ENCODE measurements at regions not wholly inside any gene's neighbourhood (a gene's known extent, or its start where the extent isn't known, plus 50 kb on each side); places are given as distances from the start of the nearest gene placed in this dataset.

DNA sequence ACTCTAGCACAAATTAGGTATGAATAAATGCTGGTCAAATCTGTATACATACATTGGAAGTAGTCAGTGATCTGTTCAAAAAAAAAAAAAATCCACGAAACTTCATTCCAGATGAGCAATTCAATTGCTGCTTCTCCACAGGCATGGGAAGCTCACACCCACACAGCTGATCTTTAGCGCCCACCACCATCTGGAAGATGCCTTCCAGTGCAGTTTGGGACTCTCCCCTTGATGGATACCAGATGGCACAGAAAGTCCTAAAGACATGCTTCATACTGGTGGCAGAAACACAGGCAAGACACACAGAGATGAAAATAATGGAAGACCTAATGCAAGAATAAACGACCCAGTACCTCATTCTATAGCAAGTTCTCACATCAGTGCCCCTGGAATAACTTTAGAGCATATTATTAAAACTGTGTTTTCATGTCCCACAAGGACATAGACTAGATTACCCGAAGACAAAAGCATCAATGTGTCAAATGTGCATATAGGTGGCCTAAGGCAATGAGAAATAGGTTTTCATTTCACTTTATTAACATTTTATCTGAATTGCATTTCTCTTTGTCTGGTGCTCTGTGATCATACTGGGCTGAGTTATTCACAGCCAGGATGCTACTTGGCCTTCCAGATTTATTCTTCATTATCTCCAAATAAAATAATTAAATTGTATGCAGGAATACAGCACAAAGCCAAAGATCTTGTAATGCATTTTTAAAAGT, 135.4 kb upstream of the TAS2R1 start:
- TF ChIP-seq, protein P1, sequence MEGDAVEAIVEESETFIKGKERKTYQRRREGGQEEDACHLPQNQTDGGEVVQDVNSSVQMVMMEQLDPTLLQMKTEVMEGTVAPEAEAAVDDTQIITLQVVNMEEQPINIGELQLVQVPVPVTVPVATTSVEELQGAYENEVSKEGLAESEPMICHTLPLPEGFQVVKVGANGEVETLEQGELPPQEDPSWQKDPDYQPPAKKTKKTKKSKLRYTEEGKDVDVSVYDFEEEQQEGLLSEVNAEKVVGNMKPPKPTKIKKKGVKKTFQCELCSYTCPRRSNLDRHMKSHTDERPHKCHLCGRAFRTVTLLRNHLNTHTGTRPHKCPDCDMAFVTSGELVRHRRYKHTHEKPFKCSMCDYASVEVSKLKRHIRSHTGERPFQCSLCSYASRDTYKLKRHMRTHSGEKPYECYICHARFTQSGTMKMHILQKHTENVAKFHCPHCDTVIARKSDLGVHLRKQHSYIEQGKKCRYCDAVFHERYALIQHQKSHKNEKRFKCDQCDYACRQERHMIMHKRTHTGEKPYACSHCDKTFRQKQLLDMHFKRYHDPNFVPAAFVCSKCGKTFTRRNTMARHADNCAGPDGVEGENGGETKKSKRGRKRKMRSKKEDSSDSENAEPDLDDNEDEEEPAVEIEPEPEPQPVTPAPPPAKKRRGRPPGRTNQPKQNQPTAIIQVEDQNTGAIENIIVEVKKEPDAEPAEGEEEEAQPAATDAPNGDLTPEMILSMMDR (IDR thresholded peaks at IDR 0.05; ENCODE audit: poor library complexity, severe bottlenecking) = no peak
- TF ChIP-seq POLR2AphosphoS5 (IDR thresholded peaks at IDR 0.05) (no peak), RAD21 (conservative IDR thresholded peaks at IDR 0.05) (no peak), EZH2 (IDR thresholded peaks at IDR 0.05; ENCODE audit: borderline replicate concordance, insufficient read depth, low read length, poor library complexity, severe bottlenecking) (no peak), TAF1 (IDR thresholded peaks at IDR 0.05; ENCODE audit: low read depth) (no peak), EP300 (conservative IDR thresholded peaks at IDR 0.05; ENCODE audit: poor library complexity, severe bottlenecking) (no peak), MXI1 (conservative IDR thresholded peaks at IDR 0.05; ENCODE audit: poor library complexity, severe bottlenecking) (no peak)
- TF ChIP-seq, protein P2, sequence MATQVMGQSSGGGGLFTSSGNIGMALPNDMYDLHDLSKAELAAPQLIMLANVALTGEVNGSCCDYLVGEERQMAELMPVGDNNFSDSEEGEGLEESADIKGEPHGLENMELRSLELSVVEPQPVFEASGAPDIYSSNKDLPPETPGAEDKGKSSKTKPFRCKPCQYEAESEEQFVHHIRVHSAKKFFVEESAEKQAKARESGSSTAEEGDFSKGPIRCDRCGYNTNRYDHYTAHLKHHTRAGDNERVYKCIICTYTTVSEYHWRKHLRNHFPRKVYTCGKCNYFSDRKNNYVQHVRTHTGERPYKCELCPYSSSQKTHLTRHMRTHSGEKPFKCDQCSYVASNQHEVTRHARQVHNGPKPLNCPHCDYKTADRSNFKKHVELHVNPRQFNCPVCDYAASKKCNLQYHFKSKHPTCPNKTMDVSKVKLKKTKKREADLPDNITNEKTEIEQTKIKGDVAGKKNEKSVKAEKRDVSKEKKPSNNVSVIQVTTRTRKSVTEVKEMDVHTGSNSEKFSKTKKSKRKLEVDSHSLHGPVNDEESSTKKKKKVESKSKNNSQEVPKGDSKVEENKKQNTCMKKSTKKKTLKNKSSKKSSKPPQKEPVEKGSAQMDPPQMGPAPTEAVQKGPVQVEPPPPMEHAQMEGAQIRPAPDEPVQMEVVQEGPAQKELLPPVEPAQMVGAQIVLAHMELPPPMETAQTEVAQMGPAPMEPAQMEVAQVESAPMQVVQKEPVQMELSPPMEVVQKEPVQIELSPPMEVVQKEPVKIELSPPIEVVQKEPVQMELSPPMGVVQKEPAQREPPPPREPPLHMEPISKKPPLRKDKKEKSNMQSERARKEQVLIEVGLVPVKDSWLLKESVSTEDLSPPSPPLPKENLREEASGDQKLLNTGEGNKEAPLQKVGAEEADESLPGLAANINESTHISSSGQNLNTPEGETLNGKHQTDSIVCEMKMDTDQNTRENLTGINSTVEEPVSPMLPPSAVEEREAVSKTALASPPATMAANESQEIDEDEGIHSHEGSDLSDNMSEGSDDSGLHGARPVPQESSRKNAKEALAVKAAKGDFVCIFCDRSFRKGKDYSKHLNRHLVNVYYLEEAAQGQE (IDR thresholded peaks at IDR 0.05; ENCODE audit: borderline replicate concordance) = no peak

All from neural cell (in vitro differentiated cells).